HepG2 (cell line): ENCODE measurements at regions not wholly inside any gene's neighbourhood (a gene's known extent, or its start where the extent isn't known, plus 50 kb on each side); places are given as distances from the start of the nearest gene placed in this dataset.

Experiments
- E2F1 ChIP-seq: sonication (generic); formaldehyde crosslinking; IDR thresholded peaks from 2 replicates; pipeline ENCODE4 v1.5.0; 2020; ENCODE audit warnings: missing genetic modification reagents
- MYNN ChIP-seq: sonication (generic); formaldehyde crosslinking; IDR thresholded peaks from 2 replicates; pipeline ENCODE4 v1.4.0; 2020; ENCODE audit warnings: mild to moderate bottlenecking, low read depth, missing genetic modification reagents
- YEATS4 ChIP-seq: sonication (generic); formaldehyde crosslinking; IDR thresholded peaks from 2 replicates; pipeline ENCODE4 v1.4.0; 2020; ENCODE audit warnings: missing genetic modification reagents, borderline replicate concordance
- ZBTB33 ChIP-seq: sonication (generic); formaldehyde crosslinking; IDR thresholded peaks from 2 replicates; pipeline ENCODE4 v1.4.0; 2020; ENCODE audit warnings: missing genetic modification reagents
- ZNF879 ChIP-seq: sonication (generic); formaldehyde crosslinking; IDR thresholded peaks from 2 replicates; pipeline ENCODE4 v1.8.1; 2023; ENCODE audit warnings: missing genetic modification reagents

DNA sequence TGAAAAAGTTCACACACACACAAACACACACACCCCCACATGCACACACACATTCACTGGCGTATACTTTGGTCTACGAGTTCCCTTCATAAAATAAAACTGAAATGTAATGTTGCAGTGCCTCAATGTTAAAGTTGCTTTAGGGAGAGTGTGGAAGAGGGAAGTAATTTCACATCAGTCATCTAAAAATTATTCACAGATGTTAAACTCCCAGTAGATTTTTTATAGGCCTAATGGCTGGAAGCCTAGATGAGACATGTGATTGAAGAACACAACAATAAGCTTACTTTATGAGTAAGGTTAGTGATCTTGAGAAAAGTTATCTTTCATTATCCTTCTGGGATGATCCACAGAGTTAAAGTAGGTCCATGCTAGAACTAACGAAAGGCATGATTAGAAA lies 506.7 kb upstream of the CNTNAP5 start:
- TF ChIP-seq ZNF879 (no peak), YEATS4 (CRISPR knock-in tag) (no peak), MYNN (no peak), ZBTB33 (CRISPR knock-in tag) (no peak), E2F1 (CRISPR knock-in tag) (no peak)
